CD14-positive monocyte (primary cell): ENCODE measurements at regions not wholly inside any gene's neighbourhood (a gene's known extent, or its start where the extent isn't known, plus 50 kb on each side); places are given as distances from the start of the nearest gene placed in this dataset.

Source experiments
- DNase-seq, 3 donors: peaks; one replicate each; pipeline ENCODE4 v3.0.0-alpha.2; 2011 to 2022
- H2AFZ ChIP-seq: 2 replicates; pipeline ENCODE4 v1.6.0; 2012; ENCODE audit warnings: mild to moderate bottlenecking, low read depth, low read length, inconsistent platforms; ENCODE audit not compliant: insufficient read depth, poor library complexity, severe bottlenecking
- H3K27ac ChIP-seq, 2 donors: 1 replicate in 1 of 2; 2 replicates in 1 of 2; pipeline ENCODE4 v1.5.1; 2012 to 2013; ENCODE audit warnings: low read length in 2 of 2, control low read depth in 1 of 2, inconsistent platforms in 1 of 2, low read depth in 1 of 2, mild to moderate bottlenecking in 1 of 2
- H3K27me3 ChIP-seq, 2 donors: one replicate each; pipeline versions ENCODE4 v1.6.0 to v1.6.1; 2011 to 2013; ENCODE audit warnings: low read length in 2 of 2; ENCODE audit not compliant: control insufficient read depth in 2 of 2, insufficient read depth in 2 of 2
- H3K36me3 ChIP-seq, 2 donors: replicated peaks in 1 of 2; 1 replicate in 1 of 2; 2 replicates in 1 of 2; pipeline versions ENCODE4 v1.5.1 to v1.6.1; 2012 to 2013; ENCODE audit warnings: low read length in 2 of 2, control low read depth in 1 of 2, inconsistent platforms in 1 of 2, mild to moderate bottlenecking in 1 of 2; ENCODE audit not compliant: insufficient read depth in 2 of 2, control insufficient read depth in 1 of 2
- H3K4me1 ChIP-seq, 2 donors: 1 replicate in 1 of 2; 2 replicates in 1 of 2; pipeline versions ENCODE4 v1.5.1 to v1.6.1; 2012 to 2013; ENCODE audit warnings: low read length in 2 of 2, control low read depth in 1 of 2, inconsistent platforms in 1 of 2, mild to moderate bottlenecking in 1 of 2, moderate library complexity in 1 of 2; ENCODE audit not compliant: insufficient read depth in 2 of 2, control insufficient read depth in 1 of 2
- H3K4me2 ChIP-seq: replicated peaks from 2 replicates; pipeline ENCODE3; 2012; ENCODE audit warnings: low read length, moderate library complexity, mild to moderate bottlenecking; ENCODE audit not compliant: poor library complexity, severe bottlenecking; ENCODE audit errors: extremely low read depth
- H3K4me3 ChIP-seq, 3 experiments: fragments of 200-600 bp in 1 of 3; sonication (generic) in 1 of 3; replicated peaks in 1 of 3; 1 replicate in 2 of 3; 2 replicates in 1 of 3; pipeline ENCODE4 v1.5.1; 2011 to 2013; ENCODE audit warnings: low read length in 3 of 3, mild to moderate bottlenecking in 3 of 3, control low read depth in 2 of 3, low read depth in 2 of 3, inconsistent platforms in 1 of 3, moderate library complexity in 1 of 3
- H3K79me2 ChIP-seq: 2 replicates; pipeline ENCODE4 v1.6.0; 2012; ENCODE audit warnings: mild to moderate bottlenecking, control low read depth, inconsistent platforms, low read length, moderate library complexity; ENCODE audit not compliant: insufficient read depth
- H3K9ac ChIP-seq: 2 replicates; pipeline ENCODE4 v1.6.0; 2017; ENCODE audit warnings: low read length, mild to moderate bottlenecking; ENCODE audit not compliant: insufficient read depth, poor library complexity, severe bottlenecking
- H3K9me3 ChIP-seq, 2 donors: replicated peaks in 1 of 2; 1 replicate in 1 of 2; 2 replicates in 1 of 2; pipeline versions ENCODE4 v1.5.1 to v1.6.1; 2012 to 2013; ENCODE audit warnings: low read length in 2 of 2, control low read depth in 1 of 2; ENCODE audit not compliant: control insufficient read depth in 1 of 2, insufficient read depth in 1 of 2
- H4K20me1 ChIP-seq: 2 replicates; pipeline ENCODE4 v1.6.0; 2012; ENCODE audit warnings: mild to moderate bottlenecking, low read length, control low read depth, moderate library complexity; ENCODE audit not compliant: insufficient read depth
- H3K27ac Mint-ChIP-seq, 7 donors: one replicate each; pipeline ENCODE4 v1.8.0; 2020; ENCODE audit warnings: mild to moderate bottlenecking in 7 of 7, mixed read lengths in 7 of 7, moderate library complexity in 6 of 7, inconsistent platforms in 2 of 7
- H3K27me3 Mint-ChIP-seq, 3 donors: one replicate each; pipeline ENCODE4 v1.8.0; 2021 to 2022; ENCODE audit warnings: low read depth in 3 of 3, mild to moderate bottlenecking in 3 of 3, mixed read lengths in 3 of 3, moderate library complexity in 3 of 3, inconsistent platforms in 1 of 3
- H3K36me3 Mint-ChIP-seq, 2 donors: one replicate each; pipeline ENCODE4 v1.8.0; 2020; ENCODE audit warnings: mixed read lengths in 2 of 2, inconsistent platforms in 1 of 2, mild to moderate bottlenecking in 1 of 2
- H3K4me1 Mint-ChIP-seq: one replicate; pipeline ENCODE4 v1.8.0; 2020; ENCODE audit warnings: mild to moderate bottlenecking, mixed read lengths
- H3K4me3 Mint-ChIP-seq, 2 donors: one replicate each; pipeline ENCODE4 v1.8.0; 2020; ENCODE audit warnings: mild to moderate bottlenecking in 2 of 2, mixed read lengths in 2 of 2, moderate library complexity in 1 of 2
- H3K9me3 Mint-ChIP-seq, 7 donors: one replicate each; pipeline ENCODE4 v1.8.0; 2020 to 2022; ENCODE audit warnings: mixed read lengths in 7 of 7, mild to moderate bottlenecking in 6 of 7, moderate library complexity in 6 of 7, inconsistent platforms in 2 of 7
- CTCF ChIP-seq: fragments of 200-600 bp; IDR thresholded peaks from one replicate; pipeline ENCODE4 v1.8.0; 2022; ENCODE audit warnings: antibody characterized with exemption, mild to moderate bottlenecking
- WGBS: methylation state at CpG from one replicate; pipeline ENCODE4 v1.1.5; 2013; ENCODE audit warnings: missing lambda C conversion rate; ENCODE audit not compliant: insufficient coverage; 5-methylcytosine and 5-hydroxymethylcytosine counted together
- intact Hi-C, 2 donors: fragments of 100-400 bp; cut with micrococcal nuclease; formaldehyde crosslinking; loops; one replicate each; pipeline versions ENCODE4 v1.15.0 to v1.15.1; 2023

- Histone ChIP-seq H3K4me2 (no peak overlapping the region), H3K9me3 (peaks cover 4 to 9% of the 10 kb centered on the region in 2 donors), H3K36me3 (no peaks in the 10 kb centered on the region), H3K27ac (no peak overlapping the region), H3K9ac (no peak overlapping the region), H4K20me1 (no peaks in the 10 kb centered on the region), H3K27me3 (no peaks in the 10 kb centered on the region), H3K4me3 (no peak overlapping the region), H3K79me2 (no peaks in the 10 kb centered on the region), H2AFZ (no peak overlapping the region), H3K4me1 (no peaks in the 10 kb centered on the region)
- H3K27ac Mint-ChIP-seq = no peak overlapping the region
- peaks cover 0 to 3% (median 2%) of the 10 kb centered on the region in 3 donors for H3K27me3 Mint-ChIP-seq
- H3K9me3 Mint-ChIP-seq = peaks cover 4 to 19% (median 11%) of the 10 kb centered on the region in 7 donors
- intact Hi-C loops = no loop called here
- no peak for DNase-seq
- peaks cover 3% of the 10 kb centered on the region for H3K4me1 Mint-ChIP-seq
- peaks cover 4 to 7% of the 10 kb centered on the region in 2 donors for H3K36me3 Mint-ChIP-seq
- H3K4me3 Mint-ChIP-seq = no peak overlapping the region
- no peak for TF ChIP-seq CTCF
- no CpG with 5 or more reads among the region's 2 CpGs for WGBS
Measured at GRCh38 chr3:177760803-177761202, 563.5 kb upstream of the TBL1XR1 start.

- no peaks in the 10 kb centered on the region for H3K36me3 Mint-ChIP-seq
- H3K9me3 ChIP-seq = peaks cover 0 to 9% of the 10 kb centered on the region in 2 donors
- H3K9ac ChIP-seq = no peak overlapping the region
- no peak overlapping the region for H3K4me3 Mint-ChIP-seq
- H3K27me3 ChIP-seq = no peaks in the 10 kb centered on the region
- no peaks in the 10 kb centered on the region for H3K79me2 ChIP-seq
- TF ChIP-seq CTCF = no peak
- no peaks in the 10 kb centered on the region for H3K36me3 ChIP-seq
- no peak overlapping the region for H2AFZ ChIP-seq
- H3K4me1 Mint-ChIP-seq = peaks cover 3% of the 10 kb centered on the region
- peak overlapping the region in 1 of 7 donors; percentile 39 for H3K27ac Mint-ChIP-seq
- peaks cover 4 to 16% (median 11%) of the 10 kb centered on the region in 7 donors for H3K9me3 Mint-ChIP-seq
- no peak overlapping the region for H3K4me3 ChIP-seq
- WGBS = no CpG with 5 or more reads among the region's 1 CpG
- H3K27ac ChIP-seq = no peak overlapping the region
- intact Hi-C loops = no loop called here
- H3K4me2 ChIP-seq = no peak overlapping the region
- no peaks in the 10 kb centered on the region for H3K4me1 ChIP-seq
- peaks cover 2 to 3% (median 3%) of the 10 kb centered on the region in 3 donors for H3K27me3 Mint-ChIP-seq
- no peaks in the 10 kb centered on the region for H4K20me1 ChIP-seq
- DNase-seq = no peak
Measured at GRCh38 chr3:177764377-177764912, 567.2 kb upstream of the TBL1XR1 start.
